ENCODE measurements at regions not wholly inside any gene's neighbourhood (a gene's known extent, or its start where the extent isn't known, plus 50 kb on each side); places are given as distances from the start of the nearest gene placed in this dataset.

- TF ChIP-seq TEAD4 (IDR thresholded peaks at IDR 0.05; ENCODE audit: low read depth, low read length): no peak
- no peak for TF ChIP-seq POU5F1 (IDR thresholded peaks at IDR 0.05; ENCODE audit: low read depth, low read length)
- TF ChIP-seq TBP (IDR thresholded peaks at IDR 0.05; ENCODE audit: low read depth, low read length): no peak
- no peak for TF ChIP-seq SP2 (IDR thresholded peaks at IDR 0.05; ENCODE audit: low read length)
- TF ChIP-seq HDAC2 (IDR thresholded peaks at IDR 0.05; ENCODE audit: borderline replicate concordance in 1 of 2, low read depth in 2 of 2, low read length in 2 of 2): no peak
Observed at GRCh38 chr5:2048664-2049063, 165.9 kb upstream of the IRX4 start (continued).

Measured in H1 (cell line).